Endothelial cell of umbilical vein (primary cell): ENCODE measurements at regions not wholly inside any gene's neighbourhood (a gene's known extent, or its start where the extent isn't known, plus 50 kb on each side); places are given as distances from the start of the nearest gene placed in this dataset.

Experiments
- BruUV-seq: library from RNA; stranded (reverse); fragments of 400-500 nt; replicated peaks from 2 replicates; lab custom pipeline; 2021; lab: Mats Ljungman, UMichigan
- CTCF ChIA-PET: fragments of 300-600, 350-600 bp; sonication (Branson Sonifier 250); formaldehyde crosslinking; loops from one replicate; lab custom pipeline; 2021; ENCODE audit warnings: antibody characterized with exemption, inconsistent platforms; lab: Charles Lee
- POLR2A ChIA-PET: fragments of 300-600, 350-600 bp; sonication (Branson Sonifier 250); formaldehyde crosslinking; loops from one replicate; lab custom pipeline; 2021; ENCODE audit warnings: antibody characterized with exemption, inconsistent platforms; lab: Charles Lee
- DNase-seq: peaks from one replicate; pipeline ENCODE4 v3.0.0-alpha.2; 2011; ENCODE audit warnings: low read depth, low spot score
- FAIRE-seq: peaks from 2 replicates; lab custom pipeline; 2011; peaks lifted over from hg19 to GRCh38; lab: Jason Lieb, UNC
- H2AFZ ChIP-seq: 2 replicates; pipeline ENCODE4 v1.6.0; 2012; ENCODE audit warnings: low read depth, low read length, control low read depth, inconsistent platforms
- H3K27ac ChIP-seq: 2 replicates; pipeline ENCODE4 v1.5.1; 2011; ENCODE audit warnings: low read depth, mild to moderate bottlenecking, control low read depth, low read length, moderate library complexity; ENCODE audit not compliant: insufficient read depth
- H3K27me3 ChIP-seq, 2 experiments: 2 replicates each; pipeline versions ENCODE4 v1.6.0 to v1.6.1; 2011; ENCODE audit warnings: low read length in 2 of 2, mixed read lengths in 1 of 2; ENCODE audit not compliant: control insufficient read depth in 2 of 2, insufficient read depth in 2 of 2
- H3K36me3 ChIP-seq, 2 experiments: 2 replicates in 1 of 2; 3 replicates in 1 of 2; pipeline ENCODE4 v1.5.1; 2011; ENCODE audit warnings: low read length in 2 of 2, mild to moderate bottlenecking in 1 of 2, moderate library complexity in 1 of 2; ENCODE audit not compliant: control insufficient read depth in 2 of 2, insufficient read depth in 2 of 2; ENCODE audit errors: extremely low read depth in 1 of 2
- H3K4me1 ChIP-seq: 3 replicates; pipeline ENCODE4 v1.5.1; 2011; ENCODE audit warnings: mild to moderate bottlenecking, low read length; ENCODE audit not compliant: control insufficient read depth, insufficient read depth; ENCODE audit errors: extremely low read depth
- H3K4me2 ChIP-seq: 2 replicates; pipeline ENCODE4 v1.6.1; 2011; ENCODE audit warnings: low read length, control low read depth, mixed read lengths; ENCODE audit not compliant: insufficient read depth
- H3K4me3 ChIP-seq, 3 experiments: fragments of 200-600 bp in 1 of 3; sonication (generic), shearing (Covaris generic) in 1 of 3; replicated peaks in 1 of 3; 2 replicates each; pipeline ENCODE4 v1.5.1; 2011 to 2016; ENCODE audit warnings: control low read depth in 3 of 3, low read length in 3 of 3, mild to moderate bottlenecking in 2 of 3, inconsistent platforms in 1 of 3, low read depth in 1 of 3, moderate library complexity in 1 of 3; ENCODE audit not compliant: insufficient read depth in 1 of 3
- H3K79me2 ChIP-seq: 2 replicates; pipeline ENCODE4 v1.6.0; 2012; ENCODE audit warnings: low read length, inconsistent platforms; ENCODE audit not compliant: control insufficient read depth, insufficient read depth
- H3K9ac ChIP-seq: replicated peaks from 2 replicates; pipeline ENCODE3; 2011; ENCODE audit warnings: low read length, control low read depth; ENCODE audit not compliant: insufficient read depth; ENCODE audit errors: extremely low read depth
- H3K9me1 ChIP-seq: replicated peaks from 3 replicates; pipeline ENCODE4 v1.6.0; 2011; ENCODE audit warnings: mild to moderate bottlenecking, low read length; ENCODE audit not compliant: control insufficient read depth, insufficient read depth; ENCODE audit errors: extremely low read depth
- H3K9me3 ChIP-seq: replicated peaks from 2 replicates; pipeline ENCODE4 v1.5.1; 2012; ENCODE audit warnings: low read length, inconsistent platforms; ENCODE audit not compliant: control insufficient read depth, insufficient read depth
- H4K20me1 ChIP-seq: replicated peaks from 2 replicates; pipeline ENCODE3; 2011; ENCODE audit warnings: mild to moderate bottlenecking, low read length; ENCODE audit not compliant: control insufficient read depth, insufficient read depth; ENCODE audit errors: extremely low read depth
- EZH2 ChIP-seq: IDR thresholded peaks from 2 replicates; pipeline ENCODE4 v1.6.1; 2012; ENCODE audit warnings: borderline replicate concordance, low read depth, mild to moderate bottlenecking, moderate library complexity, low read length, inconsistent platforms; ENCODE audit not compliant: severe bottlenecking
- FOS ChIP-seq: IDR thresholded peaks from 2 replicates; pipeline ENCODE4 v1.6.1; 2011; ENCODE audit warnings: mild to moderate bottlenecking, low read length, moderate library complexity, borderline replicate concordance; ENCODE audit not compliant: insufficient read depth
- GATA2 ChIP-seq: IDR thresholded peaks from 2 replicates; pipeline ENCODE4 v1.7.0; 2011; ENCODE audit warnings: low read depth, mild to moderate bottlenecking, moderate library complexity, mixed read lengths, low read length; ENCODE audit not compliant: insufficient read length, insufficient read depth
- JUN ChIP-seq: IDR thresholded peaks from 2 replicates; pipeline ENCODE4 v1.6.1; 2011; ENCODE audit warnings: borderline replicate concordance, low read depth; ENCODE audit not compliant: insufficient read length, insufficient read depth
- MYC ChIP-seq: IDR thresholded peaks from one replicate; pipeline ENCODE4 v1.6.1; 2011; ENCODE audit warnings: mild to moderate bottlenecking, low read depth, low read length
- POLR2A ChIP-seq: IDR thresholded peaks from 2 replicates; pipeline ENCODE4 v1.6.1; 2012; ENCODE audit warnings: low read depth, mild to moderate bottlenecking, control low read depth, low read length
- POLR2AphosphoS5 ChIP-seq: IDR thresholded peaks from 2 replicates; pipeline ENCODE4 v1.6.1; 2012; ENCODE audit warnings: low read depth, mild to moderate bottlenecking, control low read depth, low read length, moderate library complexity; ENCODE audit not compliant: insufficient read depth
- dilution Hi-C: fragments of 300-500 bp; cut with MboI; formaldehyde crosslinking; loops from one replicate; pipeline ENCODE4 v1.15.0; 2019; ENCODE audit warnings: low sequenced_read_pairs; ENCODE audit not compliant: extremely low pct_ligation_motif_present
- intact Hi-C: fragments of 100-400 bp; cut with micrococcal nuclease; formaldehyde crosslinking; loops from one replicate; pipeline ENCODE4 v1.10.0; 2022
- TF ChIP-seq, protein P1 (sequence below): IDR thresholded peaks from 2 replicates; pipeline ENCODE4 v1.6.1; 2011; ENCODE audit not compliant: insufficient read depth, insufficient read length
- TF ChIP-seq, protein P2 (sequence below), 2 donors: IDR thresholded peaks; 1 replicate in 1 of 2; 2 replicates in 1 of 2; pipeline ENCODE4 v1.5.1; 2011; ENCODE audit warnings: low read length in 2 of 2, mild to moderate bottlenecking in 2 of 2, moderate library complexity in 2 of 2, control low read depth in 1 of 2, inconsistent platforms in 1 of 2, low read depth in 1 of 2; ENCODE audit not compliant: insufficient read depth in 1 of 2; ENCODE audit errors: extremely low read depth in 1 of 2

- H3K9me1 ChIP-seq = no peaks in the 10 kb centered on the region
- ChIA-PET POLR2A (no interaction called here), CTCF (no interaction called here)
- no peak for TF ChIP-seq POLR2AphosphoS5
- TF ChIP-seq, protein P1, sequence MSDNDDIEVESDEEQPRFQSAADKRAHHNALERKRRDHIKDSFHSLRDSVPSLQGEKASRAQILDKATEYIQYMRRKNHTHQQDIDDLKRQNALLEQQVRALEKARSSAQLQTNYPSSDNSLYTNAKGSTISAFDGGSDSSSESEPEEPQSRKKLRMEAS = no peak
- no peak for TF ChIP-seq JUN
- no peak for TF ChIP-seq POLR2A
- no peak for TF ChIP-seq EZH2
- no peak for TF ChIP-seq MYC
- TF ChIP-seq GATA2 = no peak
- no peak for TF ChIP-seq FOS
- TF ChIP-seq, protein P2, sequence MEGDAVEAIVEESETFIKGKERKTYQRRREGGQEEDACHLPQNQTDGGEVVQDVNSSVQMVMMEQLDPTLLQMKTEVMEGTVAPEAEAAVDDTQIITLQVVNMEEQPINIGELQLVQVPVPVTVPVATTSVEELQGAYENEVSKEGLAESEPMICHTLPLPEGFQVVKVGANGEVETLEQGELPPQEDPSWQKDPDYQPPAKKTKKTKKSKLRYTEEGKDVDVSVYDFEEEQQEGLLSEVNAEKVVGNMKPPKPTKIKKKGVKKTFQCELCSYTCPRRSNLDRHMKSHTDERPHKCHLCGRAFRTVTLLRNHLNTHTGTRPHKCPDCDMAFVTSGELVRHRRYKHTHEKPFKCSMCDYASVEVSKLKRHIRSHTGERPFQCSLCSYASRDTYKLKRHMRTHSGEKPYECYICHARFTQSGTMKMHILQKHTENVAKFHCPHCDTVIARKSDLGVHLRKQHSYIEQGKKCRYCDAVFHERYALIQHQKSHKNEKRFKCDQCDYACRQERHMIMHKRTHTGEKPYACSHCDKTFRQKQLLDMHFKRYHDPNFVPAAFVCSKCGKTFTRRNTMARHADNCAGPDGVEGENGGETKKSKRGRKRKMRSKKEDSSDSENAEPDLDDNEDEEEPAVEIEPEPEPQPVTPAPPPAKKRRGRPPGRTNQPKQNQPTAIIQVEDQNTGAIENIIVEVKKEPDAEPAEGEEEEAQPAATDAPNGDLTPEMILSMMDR (IDR thresholded peaks at IDR 0.05; ENCODE audit: extremely low read depth in 1 of 2, insufficient read depth in 1 of 2, low read depth in 1 of 2, low read length in 2 of 2) = no peak
- no peak overlapping the region for H2AFZ ChIP-seq
- H3K4me2 ChIP-seq = no peak overlapping the region
- H3K4me3 ChIP-seq = no peak overlapping the region
- H3K27me3 ChIP-seq = no peaks in the 10 kb centered on the region
- H3K27ac ChIP-seq = no peak overlapping the region
- DNase-seq = no peak
- H3K4me1 ChIP-seq = no peaks in the 10 kb centered on the region
- no peak overlapping the region for H3K9ac ChIP-seq
- H3K79me2 ChIP-seq = no peaks in the 10 kb centered on the region
- intact Hi-C loops (no loop called here), dilution Hi-C loops (no loop called here)
- FAIRE-seq = no peak
- BruUV-seq = no TSS peak
- H3K9me3 ChIP-seq = peaks cover 14% of the 10 kb centered on the region
- H4K20me1 ChIP-seq = no peaks in the 10 kb centered on the region
- no peaks in the 10 kb centered on the region for H3K36me3 ChIP-seq
Measured at GRCh38 chr22:48643066-48643731, 1184.5 kb downstream of the BRD1 start.
